DMS 273 (cell line): ENCODE measurements at regions not wholly inside any gene's neighbourhood (a gene's known extent, or its start where the extent isn't known, plus 50 kb on each side); places are given as distances from the start of the nearest gene placed in this dataset.

ENCODE experiments used
- DNase-seq: peaks from one replicate; lab custom pipeline; 2025; ENCODE audit not compliant: unreplicated experiment; lab: John Stamatoyannopoulos, UW

DNA sequence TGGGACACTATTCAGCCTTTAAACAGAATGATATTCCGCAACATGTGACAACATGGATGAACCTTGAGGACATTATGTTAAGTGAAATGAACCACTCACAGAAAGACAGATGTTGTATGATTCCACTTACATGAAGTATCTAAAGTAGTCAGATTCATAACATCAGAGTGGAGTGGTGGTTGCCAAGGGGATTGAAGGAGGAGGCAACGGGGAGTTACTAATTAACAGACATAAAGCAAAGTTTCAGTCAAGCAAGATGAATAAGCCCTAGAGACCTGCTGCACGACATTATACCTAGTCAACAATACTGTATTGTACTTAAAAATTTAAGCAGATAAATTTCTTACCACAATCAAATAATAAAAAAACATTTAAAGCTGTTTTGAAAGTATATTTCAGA is 105.0 kb upstream of the NR0B1 start:
- DNase-seq = peak; percentile 1

DNA sequence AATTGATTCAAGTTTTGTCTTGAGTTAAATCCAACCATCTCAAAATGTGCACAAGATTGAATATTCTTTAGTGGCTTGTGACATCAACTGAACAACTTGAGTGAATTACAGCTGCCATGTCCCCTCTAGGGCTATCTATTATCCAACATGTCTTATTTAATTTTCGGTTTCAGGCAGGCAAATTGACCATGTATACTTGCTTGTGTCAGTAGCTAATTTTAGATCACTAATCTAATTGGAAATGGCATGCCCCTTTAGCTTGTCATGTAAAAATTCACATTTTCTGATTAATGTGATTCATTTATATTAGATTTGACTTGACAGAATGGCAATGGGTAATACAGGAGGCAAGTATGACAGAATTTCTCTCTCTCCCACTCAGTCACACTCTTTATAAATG is 93.2 kb upstream of the NR0B1 start:
- DNase-seq = no peak

DNA sequence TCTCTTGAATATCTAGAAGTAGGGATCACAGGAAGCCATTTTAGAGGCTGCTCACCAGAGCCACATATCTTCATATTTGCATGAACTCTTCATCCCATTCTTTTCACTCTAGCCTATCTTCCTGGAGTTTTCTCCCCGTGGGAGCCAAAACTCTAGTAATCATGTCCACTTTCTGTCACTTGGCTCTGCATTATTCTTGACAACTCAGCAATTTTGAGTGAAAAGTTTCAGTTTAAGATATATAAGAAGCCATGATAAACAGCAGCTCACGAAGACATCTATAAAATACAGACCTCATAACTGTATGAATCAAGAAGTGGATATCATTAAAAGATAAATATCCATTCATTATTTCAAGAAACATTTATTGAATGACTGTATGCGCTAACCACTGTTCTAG is 79.1 kb upstream of the NR0B1 start:
- no peak for DNase-seq

DNA sequence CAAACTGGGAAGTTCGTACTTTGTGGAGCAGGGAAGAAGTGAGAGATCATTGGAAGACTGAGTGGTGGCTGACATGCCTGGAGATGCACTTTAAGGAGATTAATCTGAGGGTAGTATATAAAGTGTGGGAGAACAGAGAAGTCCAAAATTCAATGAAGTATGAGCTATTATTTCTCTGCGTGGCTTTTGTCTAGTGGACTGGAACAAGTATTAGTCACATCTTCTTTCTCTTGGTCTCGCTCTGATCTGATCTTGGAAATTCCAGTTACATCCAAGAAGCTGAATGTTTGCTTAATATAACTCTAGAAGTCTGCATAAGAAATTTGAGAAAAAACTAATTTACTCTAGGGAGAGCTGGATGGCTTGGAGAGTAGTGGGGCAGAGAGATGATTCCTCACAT is 64.8 kb upstream of the NR0B1 start:
- DNase-seq = no peak

- DNase-seq = no peak
These were observed 64.3 kb upstream of the NR0B1 start for GRCh38 chrX:30373479-30373878.

GRCh38 chrX:30364229-30364628 is 55.0 kb upstream of the NR0B1 start:
- no peak for DNase-seq
